ENCODE measurements at regions not wholly inside any gene's neighbourhood (a gene's known extent, or its start where the extent isn't known, plus 50 kb on each side); places are given as distances from the start of the nearest gene placed in this dataset.

DNA sequence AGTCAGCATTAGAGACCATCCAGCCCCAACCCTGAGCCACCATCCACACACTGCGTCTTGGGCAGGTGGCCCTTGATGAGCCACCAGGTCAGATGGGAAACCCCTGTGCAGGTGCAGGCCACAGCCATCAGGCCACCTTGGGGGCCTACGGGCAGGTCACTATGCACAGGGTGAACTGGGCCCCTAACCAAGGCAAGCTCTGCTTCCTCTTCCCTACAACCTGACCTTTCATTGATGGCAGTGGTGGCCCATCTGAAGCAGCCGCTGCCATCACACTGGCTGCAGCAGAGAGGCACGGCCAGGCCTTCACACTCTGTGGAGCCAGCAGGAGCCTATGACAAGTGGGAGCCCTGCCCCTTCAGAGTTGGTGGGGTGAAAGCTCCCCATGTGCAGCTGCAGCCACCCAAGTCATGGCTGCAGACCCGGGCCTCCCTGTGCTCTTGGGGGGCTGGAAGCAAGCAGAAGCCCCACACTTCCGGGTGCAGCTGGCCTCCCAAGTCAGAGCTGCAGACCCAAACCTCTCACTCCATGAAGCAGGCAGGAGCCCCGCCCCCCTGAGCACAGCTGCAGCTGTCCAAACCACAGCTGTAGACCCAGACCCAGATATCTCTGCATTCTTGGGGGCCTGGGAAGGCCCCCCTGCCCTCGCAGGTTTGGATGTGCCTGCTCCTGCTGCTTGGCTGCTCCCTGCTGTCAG lies 681.5 kb downstream of the MATN1 start:
- no peak for ATAC-seq
- no peak for TF ChIP-seq CSDC2 (CRISPR knock-in tag; IDR thresholded peaks at IDR 0.05)
- no peak for TF ChIP-seq ISL1 (CRISPR knock-in tag; IDR thresholded peaks at IDR 0.05)
- no peak for TF ChIP-seq SNAI2 (CRISPR knock-in tag; IDR thresholded peaks at IDR 0.05)
- TF ChIP-seq ZNF70 (CRISPR knock-in tag; IDR thresholded peaks at IDR 0.05) = no peak
- TF ChIP-seq ARNTL (CRISPR knock-in tag; IDR thresholded peaks at IDR 0.05; ENCODE audit: borderline replicate concordance, low read depth) = no peak
- no peak for TF ChIP-seq CREB5 (CRISPR knock-in tag; IDR thresholded peaks at IDR 0.05; ENCODE audit: low read depth)
- TF ChIP-seq, protein P1, sequence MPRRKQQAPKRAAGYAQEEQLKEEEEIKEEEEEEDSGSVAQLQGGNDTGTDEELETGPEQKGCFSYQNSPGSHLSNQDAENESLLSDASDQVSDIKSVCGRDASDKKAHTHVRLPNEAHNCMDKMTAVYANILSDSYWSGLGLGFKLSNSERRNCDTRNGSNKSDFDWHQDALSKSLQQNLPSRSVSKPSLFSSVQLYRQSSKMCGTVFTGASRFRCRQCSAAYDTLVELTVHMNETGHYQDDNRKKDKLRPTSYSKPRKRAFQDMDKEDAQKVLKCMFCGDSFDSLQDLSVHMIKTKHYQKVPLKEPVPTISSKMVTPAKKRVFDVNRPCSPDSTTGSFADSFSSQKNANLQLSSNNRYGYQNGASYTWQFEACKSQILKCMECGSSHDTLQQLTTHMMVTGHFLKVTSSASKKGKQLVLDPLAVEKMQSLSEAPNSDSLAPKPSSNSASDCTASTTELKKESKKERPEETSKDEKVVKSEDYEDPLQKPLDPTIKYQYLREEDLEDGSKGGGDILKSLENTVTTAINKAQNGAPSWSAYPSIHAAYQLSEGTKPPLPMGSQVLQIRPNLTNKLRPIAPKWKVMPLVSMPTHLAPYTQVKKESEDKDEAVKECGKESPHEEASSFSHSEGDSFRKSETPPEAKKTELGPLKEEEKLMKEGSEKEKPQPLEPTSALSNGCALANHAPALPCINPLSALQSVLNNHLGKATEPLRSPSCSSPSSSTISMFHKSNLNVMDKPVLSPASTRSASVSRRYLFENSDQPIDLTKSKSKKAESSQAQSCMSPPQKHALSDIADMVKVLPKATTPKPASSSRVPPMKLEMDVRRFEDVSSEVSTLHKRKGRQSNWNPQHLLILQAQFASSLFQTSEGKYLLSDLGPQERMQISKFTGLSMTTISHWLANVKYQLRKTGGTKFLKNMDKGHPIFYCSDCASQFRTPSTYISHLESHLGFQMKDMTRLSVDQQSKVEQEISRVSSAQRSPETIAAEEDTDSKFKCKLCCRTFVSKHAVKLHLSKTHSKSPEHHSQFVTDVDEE (CRISPR knock-in tag; IDR thresholded peaks at IDR 0.05) = no peak
- TF ChIP-seq ESRRG (CRISPR knock-in tag; IDR thresholded peaks at IDR 0.05) = no peak
- no peak for TF ChIP-seq ZFP3 (CRISPR knock-in tag; IDR thresholded peaks at IDR 0.05)
- TF ChIP-seq OSR1 (CRISPR knock-in tag; IDR thresholded peaks at IDR 0.05) = no peak
- TF ChIP-seq ZNF8 (CRISPR knock-in tag; IDR thresholded peaks at IDR 0.05) = no peak
- TF ChIP-seq RARB (CRISPR knock-in tag; IDR thresholded peaks at IDR 0.05) = no peak
- TF ChIP-seq, protein P2, sequence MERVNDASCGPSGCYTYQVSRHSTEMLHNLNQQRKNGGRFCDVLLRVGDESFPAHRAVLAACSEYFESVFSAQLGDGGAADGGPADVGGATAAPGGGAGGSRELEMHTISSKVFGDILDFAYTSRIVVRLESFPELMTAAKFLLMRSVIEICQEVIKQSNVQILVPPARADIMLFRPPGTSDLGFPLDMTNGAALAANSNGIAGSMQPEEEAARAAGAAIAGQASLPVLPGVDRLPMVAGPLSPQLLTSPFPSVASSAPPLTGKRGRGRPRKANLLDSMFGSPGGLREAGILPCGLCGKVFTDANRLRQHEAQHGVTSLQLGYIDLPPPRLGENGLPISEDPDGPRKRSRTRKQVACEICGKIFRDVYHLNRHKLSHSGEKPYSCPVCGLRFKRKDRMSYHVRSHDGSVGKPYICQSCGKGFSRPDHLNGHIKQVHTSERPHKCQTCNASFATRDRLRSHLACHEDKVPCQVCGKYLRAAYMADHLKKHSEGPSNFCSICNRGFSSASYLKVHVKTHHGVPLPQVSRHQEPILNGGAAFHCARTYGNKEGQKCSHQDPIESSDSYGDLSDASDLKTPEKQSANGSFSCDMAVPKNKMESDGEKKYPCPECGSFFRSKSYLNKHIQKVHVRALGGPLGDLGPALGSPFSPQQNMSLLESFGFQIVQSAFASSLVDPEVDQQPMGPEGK (CRISPR knock-in tag; IDR thresholded peaks at IDR 0.05; ENCODE audit: borderline replicate concordance) = no peak
- TF ChIP-seq TCF4 (CRISPR knock-in tag; IDR thresholded peaks at IDR 0.05; ENCODE audit: borderline replicate concordance) = no peak
- TF ChIP-seq ZNF565 (CRISPR knock-in tag; conservative IDR thresholded peaks at IDR 0.05; ENCODE audit: low read depth) = no peak
- TF ChIP-seq, protein P3, sequence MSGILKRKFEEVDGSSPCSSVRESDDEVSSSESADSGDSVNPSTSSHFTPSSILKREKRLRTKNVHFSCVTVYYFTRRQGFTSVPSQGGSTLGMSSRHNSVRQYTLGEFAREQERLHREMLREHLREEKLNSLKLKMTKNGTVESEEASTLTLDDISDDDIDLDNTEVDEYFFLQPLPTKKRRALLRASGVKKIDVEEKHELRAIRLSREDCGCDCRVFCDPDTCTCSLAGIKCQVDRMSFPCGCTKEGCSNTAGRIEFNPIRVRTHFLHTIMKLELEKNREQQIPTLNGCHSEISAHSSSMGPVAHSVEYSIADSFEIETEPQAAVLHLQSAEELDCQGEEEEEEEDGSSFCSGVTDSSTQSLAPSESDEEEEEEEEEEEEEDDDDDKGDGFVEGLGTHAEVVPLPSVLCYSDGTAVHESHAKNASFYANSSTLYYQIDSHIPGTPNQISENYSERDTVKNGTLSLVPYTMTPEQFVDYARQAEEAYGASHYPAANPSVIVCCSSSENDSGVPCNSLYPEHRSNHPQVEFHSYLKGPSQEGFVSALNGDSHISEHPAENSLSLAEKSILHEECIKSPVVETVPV (CRISPR knock-in tag; IDR thresholded peaks at IDR 0.05) = no peak
- no peak for TF ChIP-seq ZFP30 (CRISPR knock-in tag; IDR thresholded peaks at IDR 0.05)
- no peak for TF ChIP-seq GLIS3 (CRISPR knock-in tag; IDR thresholded peaks at IDR 0.05)

- no peak for ATAC-seq
- TF ChIP-seq TOX (CRISPR knock-in tag; IDR thresholded peaks at IDR 0.05; ENCODE audit: borderline replicate concordance) (no peak), BACH2 (CRISPR knock-in tag; IDR thresholded peaks at IDR 0.05; ENCODE audit: borderline replicate concordance) (no peak), ZNF565 (CRISPR knock-in tag; conservative IDR thresholded peaks at IDR 0.05; ENCODE audit: low read depth) (no peak)
Measured at GRCh38 chr1:30040081-30041019, 683.0 kb downstream of the MATN1 start.

GRCh38 chr1:30039354-30040080 lies 683.9 kb downstream of the MATN1 start:
- TF ChIP-seq OSR1 (CRISPR knock-in tag; IDR thresholded peaks at IDR 0.05) (no peak), SNAI2 (CRISPR knock-in tag; IDR thresholded peaks at IDR 0.05) (no peak), ZNF70 (CRISPR knock-in tag; IDR thresholded peaks at IDR 0.05) (no peak)
- ATAC-seq = no peak
